ENCODE measurements at regions not wholly inside any gene's neighbourhood (a gene's known extent, or its start where the extent isn't known, plus 50 kb on each side); places are given as distances from the start of the nearest gene placed in this dataset.

- TF ChIP-seq CTCF (IDR thresholded peaks at IDR 0.05; ENCODE audit: low read depth, low read length) = no peak
- no peak for TF ChIP-seq EZH2phosphoT487 (IDR thresholded peaks at IDR 0.05; ENCODE audit: low read depth)
Observed at GRCh38 chr19:32058131-32058530, 287.3 kb upstream of the ZNF507 start.

Data from OCI-LY3 (cell line).